ENCODE measurements at regions not wholly inside any gene's neighbourhood (a gene's known extent, or its start where the extent isn't known, plus 50 kb on each side); places are given as distances from the start of the nearest gene placed in this dataset.

DNA sequence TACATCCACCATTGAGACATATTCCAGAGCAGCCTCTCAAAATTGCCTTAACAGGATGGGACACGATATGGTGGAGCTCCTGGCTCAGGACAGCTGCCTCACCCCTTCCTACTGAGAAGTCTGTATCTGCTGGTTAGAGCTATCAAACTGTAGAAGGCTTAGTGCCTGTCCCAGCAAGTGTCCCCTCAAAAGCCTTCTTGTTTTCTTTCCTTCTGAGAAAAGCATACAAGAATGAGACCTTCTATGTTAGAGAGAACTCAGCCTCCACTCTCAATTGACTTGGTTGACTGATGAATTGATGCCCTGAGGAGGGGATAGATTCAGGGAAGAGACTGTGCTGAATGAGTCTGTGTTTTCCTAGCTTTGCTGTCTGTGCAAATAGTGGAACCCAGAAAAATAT is 2020.9 kb downstream of the TP53TG3F start:
- TF ChIP-seq EZH2 (IDR thresholded peaks at IDR 0.05; ENCODE audit: insufficient read depth, poor library complexity, severe bottlenecking) (no peak), EZH2phosphoT487 (IDR thresholded peaks at IDR 0.05; ENCODE audit: insufficient read depth, low read depth) (no peak)

Measured in GM23248 (cell line).